Activated CD4-positive, alpha-beta T cell treated with anti-CD3 and anti-CD28 coated beads, Interleukin-2, amount 50 U/mL, for 16 hours (primary cell): ENCODE measurements at regions not wholly inside any gene's neighbourhood (a gene's known extent, or its start where the extent isn't known, plus 50 kb on each side); places are given as distances from the start of the nearest gene placed in this dataset.

Source experiments
- DNase-seq: peaks from one replicate; pipeline ENCODE4 v3.0.0-alpha.2; 2020

DNA sequence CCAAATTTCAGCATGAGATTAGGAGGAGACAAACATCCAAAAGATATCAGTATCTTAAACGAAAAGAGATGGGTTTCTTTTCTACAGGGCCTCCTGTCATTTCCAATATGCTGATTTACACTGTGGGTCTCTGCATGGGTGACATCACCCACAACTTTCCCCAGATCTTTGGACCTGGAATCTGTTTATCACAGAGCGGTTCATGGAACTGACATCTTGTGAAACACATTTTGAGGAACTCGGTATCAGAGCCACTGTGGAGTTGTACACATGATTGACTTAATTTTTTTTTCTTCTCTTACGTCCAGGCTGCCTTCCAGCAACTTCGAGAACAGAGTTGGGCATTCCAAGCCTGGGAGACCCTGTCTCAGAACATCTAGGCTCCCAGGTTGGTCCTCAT is 80.2 kb upstream of the SERP2 start:
- no peak for DNase-seq

DNA sequence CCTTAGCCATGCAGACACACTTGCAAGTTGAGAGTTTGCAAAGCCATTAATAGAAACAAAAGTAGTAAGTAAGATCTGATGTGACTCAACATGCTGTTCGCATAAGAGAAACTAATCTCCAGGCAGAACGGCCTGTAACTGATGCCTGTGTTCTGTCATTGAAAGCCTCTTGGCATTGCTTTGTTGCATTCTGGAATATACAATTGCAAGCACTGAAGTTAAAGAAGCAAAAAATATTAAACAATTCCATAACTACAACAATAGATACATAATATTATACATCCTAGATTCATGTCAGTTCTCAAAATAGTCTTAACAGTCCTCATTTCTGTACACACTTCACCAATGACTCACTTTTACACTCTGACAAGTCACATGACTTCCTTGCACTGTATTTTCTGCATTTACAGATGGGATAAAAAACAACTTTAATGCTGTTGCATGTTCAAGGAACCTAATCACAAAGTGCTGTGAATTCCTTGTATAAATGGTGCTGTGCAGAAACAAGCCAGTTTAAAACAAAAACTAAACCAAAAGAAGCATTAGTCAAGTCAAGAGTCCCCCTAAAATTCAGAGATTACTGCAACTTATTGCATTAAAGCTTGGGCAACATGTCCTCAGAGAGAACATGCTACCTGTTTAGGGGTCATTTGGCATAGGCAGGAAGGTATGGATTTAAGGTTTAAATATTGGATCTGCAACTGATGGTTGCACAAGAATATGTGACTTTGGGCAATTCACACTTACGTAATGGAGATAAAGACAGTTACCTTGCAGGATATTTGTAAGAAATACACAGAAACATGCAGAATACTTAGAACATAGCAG is 79.5 kb upstream of the SERP2 start:
- DNase-seq: peak; percentile 35

DNA sequence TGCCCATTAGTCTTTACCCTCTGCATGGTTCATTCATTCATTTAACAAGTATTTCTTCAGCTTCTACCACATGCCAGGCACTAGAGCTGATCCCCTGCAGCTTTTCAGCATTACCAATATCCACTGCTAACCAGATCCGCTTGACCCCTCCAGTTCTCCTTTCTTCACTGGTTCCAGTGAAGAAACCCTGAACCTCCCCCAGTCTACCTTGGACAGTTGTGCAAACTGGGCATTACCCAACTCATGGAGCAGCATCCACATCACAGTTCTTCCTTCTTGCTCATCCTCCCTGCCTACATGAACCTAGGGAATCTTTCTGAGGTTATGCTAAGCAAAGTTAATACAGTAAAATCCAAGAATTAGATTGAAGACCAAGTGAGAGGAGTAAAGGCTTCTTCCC is 78.7 kb upstream of the SERP2 start:
- DNase-seq: no peak

DNA sequence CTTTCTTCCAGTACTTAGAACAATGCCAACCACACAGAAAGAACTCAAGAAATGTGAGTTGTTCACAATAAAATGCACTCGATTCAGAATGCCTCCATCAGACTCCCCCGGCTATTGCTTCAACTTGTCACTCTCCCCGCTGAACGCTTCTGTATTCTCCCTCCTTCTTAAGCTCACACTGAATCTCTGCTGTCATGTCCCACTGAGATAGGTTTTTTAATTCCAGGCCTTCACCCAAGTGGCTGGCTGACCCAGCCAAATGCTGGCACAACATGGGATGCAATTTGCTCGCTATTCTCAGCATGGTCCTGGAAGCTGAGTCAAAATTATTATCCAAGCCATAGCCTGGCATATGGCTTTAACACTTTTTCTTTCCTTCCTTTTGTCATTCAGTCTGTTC is 76.8 kb upstream of the SERP2 start:
- no peak for DNase-seq

DNA sequence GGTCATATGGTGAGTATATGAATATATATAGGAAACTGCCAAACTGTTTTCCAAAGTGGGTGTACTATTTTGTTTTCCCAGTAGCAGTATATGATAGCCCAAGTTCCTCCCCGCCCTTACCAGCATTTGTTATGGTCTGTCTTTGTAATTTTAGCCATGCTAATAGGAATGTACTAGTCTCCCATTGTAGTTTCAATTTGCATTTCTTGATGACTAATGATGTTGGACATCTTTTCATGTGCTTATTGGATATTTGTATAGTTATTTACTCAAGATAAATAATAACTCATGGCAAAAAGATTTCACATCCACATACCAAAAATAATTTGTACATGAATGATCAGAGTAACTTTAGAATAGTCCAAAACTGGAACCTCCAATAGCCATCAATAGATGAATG is 75.3 kb upstream of the SERP2 start:
- no peak for DNase-seq

DNA sequence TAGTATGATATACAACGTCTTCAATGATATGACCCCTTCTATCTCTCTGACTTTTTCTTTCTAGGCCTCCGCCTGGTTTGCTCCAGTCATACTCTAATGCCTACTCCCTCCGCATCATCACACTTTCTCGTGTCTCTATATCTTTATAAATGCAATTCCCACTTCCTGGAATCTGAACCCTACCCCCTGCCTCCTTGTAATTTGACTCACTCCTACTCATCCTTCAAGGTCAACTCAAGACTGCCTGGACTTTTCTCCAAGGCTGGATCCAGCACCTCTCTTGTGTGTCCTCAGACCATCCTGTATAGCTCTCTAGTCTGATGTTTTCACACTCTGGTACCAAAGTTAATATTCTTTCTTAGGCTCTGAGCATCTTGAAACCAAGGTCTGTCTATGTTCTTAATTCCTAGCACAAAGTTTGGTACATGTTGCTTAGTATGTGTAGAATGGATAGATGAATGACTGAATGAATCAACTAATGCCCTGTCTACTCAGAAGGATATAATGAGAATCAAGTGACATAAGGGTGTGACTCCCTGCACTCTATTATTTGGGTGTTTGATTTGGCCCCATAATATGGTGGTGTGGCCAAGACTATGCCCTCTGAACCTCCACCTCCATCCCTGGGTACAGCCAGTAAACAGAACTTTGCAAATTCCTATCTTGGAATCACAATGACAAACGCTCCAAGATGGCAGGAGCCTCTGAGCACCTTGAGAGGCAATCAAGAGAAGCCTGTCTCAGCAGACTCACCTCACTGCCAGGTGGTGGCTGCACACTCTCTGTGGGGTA is 74.3 kb upstream of the SERP2 start:
- DNase-seq: no peak

DNA sequence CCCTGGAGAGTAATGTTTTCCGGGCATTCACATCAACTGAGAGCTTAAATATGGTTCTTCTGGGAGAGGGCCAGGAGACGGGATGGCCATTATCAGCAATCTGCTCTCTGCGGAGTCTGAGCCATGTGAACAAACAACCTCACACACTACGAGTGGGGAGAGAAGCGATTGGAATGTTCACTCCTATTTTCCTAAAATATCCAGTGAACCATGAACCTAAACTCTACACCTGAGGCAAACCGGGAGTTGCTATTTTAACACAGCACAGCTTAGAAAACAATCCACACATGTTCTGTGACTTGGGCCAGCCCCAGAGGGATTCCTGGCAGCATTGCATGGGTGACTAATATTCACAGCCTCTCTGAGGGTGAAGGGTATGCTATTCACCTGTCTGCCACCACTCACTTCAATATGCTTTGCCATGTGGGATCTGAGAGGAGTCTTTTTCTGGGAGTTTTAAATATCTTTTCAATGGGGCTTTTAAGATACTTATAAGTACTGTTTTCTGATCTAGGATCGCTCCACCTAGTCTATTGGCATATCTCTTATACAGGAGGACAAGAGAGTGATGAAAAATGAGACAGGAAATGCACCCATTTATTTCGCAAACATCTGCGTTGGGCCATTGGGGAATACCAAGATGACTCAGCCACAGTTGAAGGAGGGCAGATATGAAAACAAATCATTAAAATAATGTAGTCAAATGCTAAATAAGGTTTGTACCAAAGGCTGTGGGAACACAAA is 72.6 kb upstream of the SERP2 start:
- DNase-seq: peak; percentile 78

DNA sequence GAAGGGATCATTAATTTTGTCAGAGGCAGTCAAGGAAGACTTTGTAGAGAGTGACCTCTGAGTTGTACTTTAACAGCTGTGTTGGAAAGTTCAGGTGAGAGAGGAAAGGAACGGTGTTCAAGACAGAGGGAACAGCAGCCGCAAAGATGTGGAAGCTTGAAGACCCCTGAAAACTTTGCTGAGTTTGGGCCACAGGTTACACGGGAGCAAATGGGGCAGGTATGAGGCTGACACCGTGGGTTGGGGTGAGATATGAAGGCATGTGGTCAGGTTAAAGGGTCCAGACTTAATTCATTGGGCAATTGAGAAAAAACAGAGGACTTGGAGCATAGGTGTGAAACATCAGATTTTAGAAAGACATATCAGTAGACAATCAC is 72.0 kb upstream of the SERP2 start:
- no peak for DNase-seq

DNA sequence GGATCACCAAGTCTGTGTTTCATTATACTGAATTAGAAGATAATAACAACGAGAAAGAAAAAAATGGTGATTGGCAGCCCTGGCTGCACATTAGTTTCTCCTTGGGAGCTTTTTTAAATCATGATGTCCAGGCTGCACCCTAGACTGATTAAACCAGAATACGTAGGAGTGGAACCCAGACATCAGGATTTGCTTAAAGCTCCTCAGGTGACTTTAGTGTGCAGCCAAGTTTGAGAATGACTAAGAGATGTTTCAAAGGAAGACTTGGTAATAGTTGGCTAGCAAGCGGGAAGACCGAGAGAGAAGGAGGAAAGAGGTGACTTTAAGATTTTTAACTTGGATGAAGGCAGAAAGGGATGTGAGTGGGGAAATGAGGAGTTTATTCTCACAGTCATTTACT is 71.4 kb upstream of the SERP2 start:
- DNase-seq: no peak

DNA sequence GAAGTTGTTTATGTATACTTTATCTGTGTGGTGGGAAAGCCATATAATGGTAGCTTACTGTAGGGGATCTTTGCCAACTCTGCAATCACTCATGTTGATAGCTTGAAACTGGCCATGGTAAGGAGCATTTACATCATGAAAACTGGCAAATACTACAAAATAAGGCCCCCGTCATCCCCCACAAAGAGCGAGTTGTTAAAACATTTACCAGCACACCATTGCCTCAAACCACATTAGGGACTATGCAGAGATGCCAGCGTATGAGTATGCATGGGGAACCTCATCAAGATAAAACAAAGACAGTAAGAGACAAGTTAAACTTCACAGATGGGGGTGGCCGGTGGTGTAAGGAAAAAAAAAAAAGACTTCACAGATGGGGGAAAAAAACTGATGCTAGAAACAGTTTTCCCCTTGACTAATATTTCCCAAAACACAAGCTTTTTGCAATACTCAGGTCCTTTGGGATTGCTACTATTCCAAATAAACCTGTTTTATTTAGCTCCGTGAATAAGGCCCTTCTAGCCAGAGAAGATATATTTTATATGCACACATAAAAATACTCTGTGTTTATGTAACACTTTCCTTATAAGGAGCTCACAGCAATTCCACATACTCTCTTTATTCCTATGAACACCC is 70.6 kb upstream of the SERP2 start:
- DNase-seq: no peak

DNA sequence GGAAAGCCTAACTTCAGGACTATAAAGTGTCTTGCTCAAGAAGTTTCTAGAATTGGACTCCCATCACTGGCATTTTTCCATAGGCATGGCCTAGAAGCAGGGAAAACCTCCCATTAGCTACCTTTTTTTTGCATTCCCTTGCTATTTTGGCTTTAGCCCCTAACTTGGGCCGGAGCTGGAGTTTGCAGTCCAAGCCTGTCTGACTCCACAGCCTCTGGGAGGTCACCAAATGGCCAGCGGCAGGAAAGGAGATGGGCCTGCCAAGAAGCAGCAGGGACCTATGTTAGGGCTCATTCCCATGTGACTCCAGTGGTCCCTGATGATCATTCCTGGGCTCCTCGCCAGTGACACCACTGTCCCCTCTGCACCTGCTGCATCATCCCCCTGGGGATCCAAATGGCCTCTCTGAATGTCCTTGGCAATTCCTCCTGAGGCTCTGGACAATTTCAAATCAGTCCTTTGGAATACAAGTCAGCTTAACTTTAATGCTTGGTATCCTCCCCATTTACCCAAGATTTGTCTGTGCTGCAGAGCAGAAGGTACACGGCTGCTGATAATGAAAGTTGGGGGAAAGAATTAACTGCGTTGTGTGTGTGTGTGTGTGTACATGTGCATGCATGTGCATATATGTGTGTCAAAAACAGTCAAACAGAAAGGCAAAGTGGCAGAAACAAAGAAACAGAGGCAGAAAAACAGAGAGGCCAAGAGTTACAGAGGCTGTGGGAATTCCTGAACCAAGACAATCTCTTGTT is 69.8 kb upstream of the SERP2 start:
- DNase-seq: peak; percentile 24

DNA sequence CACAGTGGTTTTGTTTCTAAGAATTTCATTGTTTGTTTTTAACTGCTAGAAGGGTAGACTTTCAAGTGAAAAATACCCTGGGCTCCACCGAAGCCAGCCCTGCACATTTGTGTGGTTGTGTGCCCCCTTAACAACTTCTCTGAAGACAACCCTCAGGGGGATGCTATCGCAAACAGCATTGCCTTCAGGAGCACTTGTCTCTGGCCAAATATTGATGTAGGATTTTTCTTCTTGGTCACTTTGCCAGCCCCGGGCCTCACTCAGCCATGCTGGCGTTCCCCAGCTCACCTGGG is 69.2 kb upstream of the SERP2 start:
- no peak for DNase-seq

DNA sequence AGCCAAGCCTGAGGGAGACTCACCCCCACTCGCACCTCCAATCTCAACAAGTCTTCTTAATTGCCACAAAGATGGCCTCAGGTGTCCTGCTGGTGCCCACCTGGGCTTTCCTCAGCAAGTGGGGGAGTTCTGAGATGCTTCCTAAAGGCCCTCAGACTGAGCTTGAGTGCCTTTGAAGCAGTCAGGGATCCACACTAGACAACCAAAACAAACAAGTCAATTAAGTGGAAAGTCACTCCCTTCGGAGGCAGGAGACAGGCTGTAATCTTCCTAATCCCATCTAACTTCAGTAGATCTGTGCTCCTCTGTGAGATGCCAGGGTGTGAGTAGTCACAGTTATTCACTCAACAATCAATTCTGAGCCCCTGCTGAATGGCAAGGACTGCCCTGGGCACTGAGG is 68.3 kb upstream of the SERP2 start:
- DNase-seq: no peak

DNA sequence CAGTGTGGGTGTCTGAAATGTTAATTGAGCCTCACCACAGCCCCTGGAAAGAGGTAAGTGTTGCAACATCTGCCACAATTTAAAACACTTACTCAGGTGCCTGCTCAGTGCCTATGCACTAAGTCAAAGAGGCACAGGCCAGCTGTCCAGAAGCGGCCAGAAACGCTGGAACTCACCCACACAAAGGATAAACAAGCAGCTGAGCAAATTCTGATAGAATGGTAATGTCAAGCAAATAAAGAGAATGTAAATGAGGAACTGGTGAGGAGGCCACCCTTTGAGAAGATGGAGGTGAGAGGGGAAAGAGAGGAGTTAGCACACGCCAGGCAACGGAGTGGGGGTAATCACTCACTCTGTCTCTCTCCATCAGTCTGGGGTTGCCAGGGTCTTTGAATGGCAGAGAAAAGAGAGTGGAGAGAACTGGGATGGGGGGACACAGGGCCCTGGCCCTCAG is 67.7 kb upstream of the SERP2 start:
- DNase-seq: no peak

DNA sequence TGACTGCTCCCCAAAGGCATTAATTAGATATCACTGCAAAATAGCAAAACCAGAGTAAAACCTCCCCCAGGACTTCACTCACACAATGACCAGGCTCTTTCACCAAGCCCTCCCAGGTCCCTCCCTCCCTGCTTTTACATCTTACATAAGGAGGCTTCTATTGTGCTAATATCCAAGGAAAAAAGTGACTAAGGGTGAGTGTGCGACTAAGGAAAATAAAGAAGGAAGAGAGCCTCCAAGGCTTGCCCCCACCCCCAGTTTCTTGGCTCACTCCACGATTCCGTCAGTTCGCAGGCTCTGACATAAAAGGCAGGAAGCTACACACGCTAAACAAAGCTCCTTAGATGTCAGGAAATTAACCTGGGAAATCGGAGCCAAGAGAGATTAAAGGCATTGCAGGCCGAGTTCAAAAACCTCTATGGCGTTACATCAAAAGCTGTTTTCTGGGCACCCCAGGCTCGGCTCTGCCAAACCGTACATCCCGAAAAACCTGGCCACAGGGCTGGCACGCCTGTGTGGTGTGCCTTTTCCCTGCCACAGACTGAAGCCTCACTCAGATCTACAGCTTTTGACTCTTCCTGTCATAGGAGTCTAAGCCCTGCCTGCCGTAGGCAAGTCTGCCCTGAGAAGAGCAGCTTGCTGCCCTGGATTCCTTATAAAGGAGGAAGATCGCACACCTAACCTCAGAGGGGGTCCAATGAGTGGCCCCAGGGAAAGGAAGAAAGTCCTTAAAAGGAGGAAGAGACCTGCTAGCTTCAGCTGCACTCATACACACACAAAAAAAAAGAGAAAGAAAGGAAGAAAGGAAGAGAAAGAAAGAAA is 67.0 kb upstream of the SERP2 start:
- DNase-seq: no peak

DNA sequence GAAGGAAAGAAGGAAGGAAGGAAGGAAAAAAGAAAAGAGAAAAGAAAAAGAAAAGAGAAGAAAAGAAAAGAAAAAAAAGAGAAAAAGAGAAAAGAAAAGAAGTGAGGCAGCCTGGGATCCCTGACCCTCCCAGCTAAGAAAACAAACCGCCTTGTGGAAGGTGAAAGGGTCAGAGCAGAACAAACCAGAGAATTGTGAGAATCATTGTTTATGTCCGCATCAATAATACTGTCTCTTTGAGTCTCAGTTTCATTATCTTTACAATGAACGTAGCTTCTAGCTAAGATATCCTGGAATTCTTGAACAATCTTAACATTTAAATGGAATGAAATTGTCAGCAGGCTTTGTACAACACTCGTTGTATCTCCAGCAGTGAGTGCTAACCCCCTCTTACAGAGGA is 66.4 kb upstream of the SERP2 start:
- no peak for DNase-seq

DNA sequence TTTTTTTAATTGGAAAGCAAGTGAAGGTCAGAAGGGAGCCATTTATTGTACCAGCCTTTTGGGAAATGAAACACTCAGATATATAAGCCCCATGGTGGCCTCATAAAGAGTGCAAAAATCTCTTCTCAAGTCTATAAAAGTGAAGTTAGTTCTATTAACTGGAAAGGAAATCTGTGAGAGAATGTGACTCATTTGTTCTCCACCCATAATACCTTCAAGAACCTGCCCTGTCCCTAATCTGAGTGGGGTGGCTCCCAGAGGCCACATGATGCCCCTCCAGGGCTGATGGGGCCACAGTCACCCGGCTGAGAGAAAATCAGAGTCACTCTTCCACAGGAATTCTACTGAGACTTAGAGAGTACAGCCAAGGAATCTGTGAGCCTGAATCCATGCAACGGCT is 65.8 kb upstream of the SERP2 start:
- no peak for DNase-seq

DNA sequence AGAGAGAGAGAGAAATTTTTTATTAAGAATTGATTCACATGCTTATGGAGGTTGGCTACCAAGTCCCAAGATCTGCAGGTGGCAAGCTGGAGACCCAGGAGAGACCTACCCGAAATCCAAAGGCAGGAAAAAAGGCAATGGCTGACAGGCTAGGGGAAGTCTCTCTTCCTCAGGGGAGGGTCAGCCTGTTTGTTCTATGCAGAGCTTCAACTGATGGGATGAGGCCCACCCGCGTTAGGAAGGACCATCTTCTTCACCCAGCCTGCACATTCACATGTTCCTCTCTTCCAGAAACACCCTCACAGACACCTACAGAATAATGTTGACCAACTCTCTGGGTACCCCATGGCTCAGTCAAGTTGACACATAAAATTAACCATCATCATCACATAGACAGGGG is 65.3 kb upstream of the SERP2 start:
- DNase-seq: no peak

DNA sequence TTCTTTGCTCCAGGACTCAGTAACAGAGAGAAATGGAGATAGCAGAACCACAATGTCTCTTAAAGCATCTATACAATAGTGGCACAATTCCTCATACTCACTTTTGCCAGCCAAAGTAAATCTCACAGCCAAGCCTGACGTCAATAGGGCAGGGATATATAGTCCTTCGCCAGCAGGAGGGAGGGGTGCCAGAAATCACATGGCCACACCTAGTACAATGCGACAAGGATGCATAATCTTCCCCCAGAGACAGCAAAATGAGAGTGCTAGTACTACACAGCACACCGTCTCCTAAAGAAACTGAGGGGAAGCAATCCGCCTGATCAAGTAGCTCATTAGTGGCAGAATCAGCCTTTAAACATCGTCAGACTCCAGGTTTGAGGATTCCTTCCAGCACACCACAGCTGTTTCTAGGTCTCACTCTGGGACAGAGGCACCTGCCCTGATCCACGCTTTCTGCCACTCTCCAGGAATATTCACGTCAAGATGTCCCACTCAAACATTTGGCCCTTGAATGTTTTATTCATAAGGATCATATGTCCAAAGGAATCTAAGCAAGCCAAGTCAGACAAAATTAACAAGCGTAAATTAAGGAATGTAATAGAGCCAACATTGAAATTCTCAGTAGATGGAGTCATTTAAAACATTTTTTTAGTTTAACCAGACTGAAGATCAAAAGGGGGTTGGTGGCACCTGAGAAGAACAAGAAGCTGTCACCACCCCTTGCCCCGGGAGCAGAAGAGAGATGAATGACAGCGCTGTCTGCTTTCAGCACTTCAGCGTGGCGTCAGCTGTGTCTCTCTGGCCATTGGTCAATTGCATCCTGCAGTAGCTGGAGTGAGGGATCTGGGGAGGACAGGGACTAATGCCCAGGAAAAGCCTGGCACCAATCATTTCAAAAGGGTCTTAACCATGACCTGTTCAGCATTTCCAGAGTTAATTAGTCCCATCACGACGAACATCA is 63.5 kb upstream of the SERP2 start:
- DNase-seq: no peak

DNA sequence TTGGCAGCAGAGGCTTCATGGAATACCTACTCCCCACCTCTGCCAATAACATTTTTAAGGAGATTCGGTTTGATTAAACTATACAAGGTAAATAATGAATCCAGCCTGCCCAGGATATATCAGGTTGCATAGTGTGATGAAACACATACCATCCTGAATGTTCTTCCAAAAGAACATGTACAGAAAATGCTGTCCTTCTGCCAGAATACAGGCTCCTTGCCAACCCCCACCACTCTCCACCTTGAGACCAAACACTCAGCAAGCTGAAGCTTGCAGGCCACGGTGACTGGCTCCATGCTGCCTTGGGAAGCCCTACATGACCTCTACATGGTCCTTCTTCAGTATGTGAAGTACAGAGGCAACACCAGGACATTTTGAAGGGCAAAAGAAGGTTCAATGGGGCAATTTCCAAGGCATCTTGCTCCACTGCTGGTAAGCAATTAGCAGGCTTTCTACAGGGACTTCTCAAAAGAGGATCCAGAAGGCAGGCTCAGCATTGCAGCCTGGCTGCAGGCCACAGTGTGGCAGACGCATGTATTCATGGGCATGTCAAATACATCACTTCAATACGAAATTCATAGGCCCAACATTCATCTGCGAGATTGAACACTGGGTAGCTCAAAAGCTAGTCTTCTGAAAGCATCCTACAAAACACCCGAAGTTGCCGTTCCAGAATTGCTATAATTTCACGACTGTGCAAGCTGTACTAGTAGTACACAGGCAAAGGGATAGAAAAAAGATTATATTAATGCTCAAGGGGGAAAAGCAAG is 62.4 kb upstream of the SERP2 start:
- no peak for DNase-seq
